ENCODE measurements at regions not wholly inside any gene's neighbourhood (a gene's known extent, or its start where the extent isn't known, plus 50 kb on each side); places are given as distances from the start of the nearest gene placed in this dataset.
A peak's percentile ranks its signal among the peaks of the same experiment; 100 is the strongest.

DNA sequence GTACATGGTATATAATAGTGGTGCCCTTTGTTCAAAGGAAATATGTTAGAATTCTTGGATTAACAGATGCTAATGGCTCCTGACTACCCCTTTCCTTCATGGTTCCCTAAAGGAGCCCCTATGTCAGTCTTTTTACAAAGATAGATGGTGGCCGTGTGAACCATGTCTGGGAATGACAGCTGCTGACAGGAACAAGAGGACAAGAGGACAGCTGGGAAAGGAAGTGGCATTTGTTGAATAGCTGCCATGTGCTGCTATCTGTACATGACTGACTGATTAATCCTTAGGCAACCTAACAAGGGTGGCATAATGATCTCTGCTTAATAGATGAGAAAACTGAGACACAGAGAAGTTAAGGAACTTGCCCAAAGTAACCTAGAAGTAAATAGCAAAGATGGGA lies 321.7 kb downstream of the ZNF621 start:
- Histone ChIP-seq H3K4me1 (peaks cover 22% of the 10 kb centered on the region), H3K9ac (no peak overlapping the region), H3K36me3 (no peaks in the 10 kb centered on the region), H3K27ac (peak overlapping the region; percentile 50), H3K9me3 (ENCODE audit: low read depth) (no peaks in the 10 kb centered on the region), H3F3A (ENCODE audit: low read depth) (peaks cover 25% of the 10 kb centered on the region), H3K4me2 (no peak overlapping the region), H3K27me3 (no peaks in the 10 kb centered on the region), H2AFZ (replicated peaks) (no peak overlapping the region), H3K79me2 (ENCODE audit: low read depth) (no peaks in the 10 kb centered on the region), H4K20me1 (ENCODE audit: low read depth) (no peaks in the 10 kb centered on the region), H3K4me3 (no peak overlapping the region)
- H3K27me3 Mint-ChIP-seq (ENCODE audit: insufficient read depth, low read depth), result peaks cover 2% of the 10 kb centered on the region
- H3K4me1 Mint-ChIP-seq, result peaks cover 18% of the 10 kb centered on the region
- H3K9me3 Mint-ChIP-seq, result no peaks in the 10 kb centered on the region
- H3K36me3 Mint-ChIP-seq, result no peaks in the 10 kb centered on the region
- no peak overlapping the region for H3K27ac Mint-ChIP-seq
- no peak overlapping the region for H3K4me3 Mint-ChIP-seq
- TF ChIP-seq CTCF (IDR thresholded peaks at IDR 0.05) (no peak), EZH2 (IDR thresholded peaks at IDR 0.05) (no peak), EZH2phosphoT487 (IDR thresholded peaks at IDR 0.05) (no peak)
- DNase-seq (ENCODE audit: low spot score), result no peak

GRCh38 chr3:40847551-40847992 lies 322.8 kb downstream of the ZNF621 start:
- H3K4me3 Mint-ChIP-seq, result no peak overlapping the region

GRCh38 chr3:40848421-40848820 lies 323.7 kb downstream of the ZNF621 start:
- Mint-ChIP-seq H3K4me1 (peaks cover 18% of the 10 kb centered on the region), H3K27me3 (ENCODE audit: insufficient read depth, low read depth) (peaks cover 2% of the 10 kb centered on the region), H3K27ac (no peak overlapping the region), H3K36me3 (no peaks in the 10 kb centered on the region), H3K9me3 (no peaks in the 10 kb centered on the region), H3K4me3 (no peak overlapping the region)
- Histone ChIP-seq H3K9ac (no peak overlapping the region), H3F3A (ENCODE audit: low read depth) (peaks cover 25% of the 10 kb centered on the region), H3K79me2 (ENCODE audit: low read depth) (no peaks in the 10 kb centered on the region), H3K4me2 (peak overlapping the region; percentile 7), H3K27ac (no peak overlapping the region), H3K9me3 (ENCODE audit: low read depth) (no peaks in the 10 kb centered on the region), H3K27me3 (no peaks in the 10 kb centered on the region), H2AFZ (replicated peaks) (no peak overlapping the region), H4K20me1 (ENCODE audit: low read depth) (no peaks in the 10 kb centered on the region), H3K4me3 (no peak overlapping the region), H3K36me3 (no peaks in the 10 kb centered on the region), H3K4me1 (peaks cover 22% of the 10 kb centered on the region)
- TF ChIP-seq CTCF (IDR thresholded peaks at IDR 0.05) (no peak), EZH2phosphoT487 (IDR thresholded peaks at IDR 0.05) (no peak), EZH2 (IDR thresholded peaks at IDR 0.05) (no peak)
- no peak for DNase-seq (ENCODE audit: low spot score)

More at GRCh38 chr3:40847551-40847992, 322.8 kb downstream of the ZNF621 start:
- no peaks in the 10 kb centered on the region for H3K79me2 ChIP-seq (ENCODE audit: low read depth)
- Mint-ChIP-seq H3K4me1 (peaks cover 18% of the 10 kb centered on the region), H3K36me3 (no peaks in the 10 kb centered on the region), H3K9me3 (no peaks in the 10 kb centered on the region), H3K27me3 (ENCODE audit: insufficient read depth, low read depth) (peaks cover 2% of the 10 kb centered on the region), H3K27ac (no peak overlapping the region)
- H3K9ac ChIP-seq, result no peak overlapping the region
- H3K36me3 ChIP-seq, result no peaks in the 10 kb centered on the region
- H3K27me3 ChIP-seq, result no peaks in the 10 kb centered on the region
- peaks cover 22% of the 10 kb centered on the region for H3K4me1 ChIP-seq
- H3F3A ChIP-seq (ENCODE audit: low read depth), result peaks cover 25% of the 10 kb centered on the region
- H3K4me2 ChIP-seq, result peak overlapping the region; percentile 7
- H3K27ac ChIP-seq, result peak overlapping the region; percentile 50
- no peaks in the 10 kb centered on the region for H4K20me1 ChIP-seq (ENCODE audit: low read depth)
- peak; percentile 82 for DNase-seq (ENCODE audit: low spot score)
- TF ChIP-seq EZH2phosphoT487 (IDR thresholded peaks at IDR 0.05) (no peak), EZH2 (IDR thresholded peaks at IDR 0.05) (no peak), CTCF (IDR thresholded peaks at IDR 0.05) (peak; percentile 30)
- no peaks in the 10 kb centered on the region for H3K9me3 ChIP-seq (ENCODE audit: low read depth)
- no peak overlapping the region for H3K4me3 ChIP-seq
- H2AFZ ChIP-seq (replicated peaks), result peak overlapping the region; percentile 5

Data from neural progenitor cell (in vitro differentiated cells).